SK-N-SH (cell line): ENCODE measurements at regions not wholly inside any gene's neighbourhood (a gene's known extent, or its start where the extent isn't known, plus 50 kb on each side); places are given as distances from the start of the nearest gene placed in this dataset.
"Not testable (repeated sequence)": the region's sequence is repeated elsewhere in the genome, so short reads cannot be mapped to it uniquely, and the experiment has no call there.

Source experiments
- CHD2 ChIP-seq: fragments of 150-350 bp; IDR thresholded peaks from 2 replicates; pipeline ENCODE4 v1.6.1; 2018; ENCODE audit warnings: low read length; ENCODE audit not compliant: partially characterized antibody
- CTCF ChIP-seq: fragments of 200-600 bp; sonication (generic); IDR thresholded peaks from 2 replicates; pipeline ENCODE4 v1.6.1; 2017; ENCODE audit warnings: antibody characterized with exemption, mild to moderate bottlenecking, moderate library complexity
- GABPA ChIP-seq: IDR thresholded peaks from 2 replicates; pipeline ENCODE4 v1.4.0; 2012; ENCODE audit warnings: low read depth, mild to moderate bottlenecking
- MXI1 ChIP-seq: IDR thresholded peaks from 2 replicates; pipeline ENCODE4 v1.6.1; 2012; ENCODE audit warnings: mild to moderate bottlenecking, low read depth, low read length, improper control_type of control experiment
- POLR2AphosphoS5 ChIP-seq: IDR thresholded peaks from 2 replicates; pipeline ENCODE4 v1.6.1; 2012; ENCODE audit warnings: low read depth, low read length
- USF2 ChIP-seq: fragments of 150-350 bp; IDR thresholded peaks from 2 replicates; pipeline ENCODE4 v1.6.1; 2017; ENCODE audit warnings: antibody characterized with exemption, low read length, low read depth, borderline replicate concordance

GRCh38 chr21:14057841-14058481 lies 152.8 kb downstream of the LIPI start:
- not testable (repeated sequence) for TF ChIP-seq USF2, MXI1, CTCF, GABPA, POLR2AphosphoS5, CHD2
